ENCODE measurements at regions not wholly inside any gene's neighbourhood (a gene's known extent, or its start where the extent isn't known, plus 50 kb on each side); places are given as distances from the start of the nearest gene placed in this dataset.

GRCh38 chr5:167696558-167697314, 594.7 kb upstream of the WWC1 start (continued):
- no peak for TF ChIP-seq ATF3 (CRISPR knock-in tag; IDR thresholded peaks at IDR 0.05)

- Histone ChIP-seq H3K27me3 (ENCODE audit: control insufficient read depth in 1 of 2, insufficient read depth in 2 of 2, low read length in 2 of 2) (no peaks in the 10 kb centered on the region), H3K79me2 (ENCODE audit: insufficient read depth, low read length) (no peaks in the 10 kb centered on the region), H3K27ac (ENCODE audit: extremely low read length, insufficient read depth, low read length) (no peak overlapping the region), H3K9me3 (ENCODE audit: low read length) (no peaks in the 10 kb centered on the region), H2AFZ (ENCODE audit: low read length) (no peak overlapping the region), H3K4me2 (ENCODE audit: low read depth, low read length) (no peak overlapping the region), H4K20me1 (ENCODE audit: insufficient read depth, low read length) (no peaks in the 10 kb centered on the region), H3K9ac (ENCODE audit: insufficient read depth, low read depth, low read length) (no peak overlapping the region), H3K36me3 (replicated peaks in 1 of 2; ENCODE audit: control insufficient read depth in 1 of 2, insufficient read depth in 2 of 2, low read length in 2 of 2) (no peaks in the 10 kb centered on the region), H3K4me1 (ENCODE audit: insufficient read depth, low read length) (no peaks in the 10 kb centered on the region), H3K4me3 (replicated peaks in 1 of 3; ENCODE audit: insufficient read depth in 1 of 3, low read depth in 2 of 3, low read length in 3 of 3) (no peak overlapping the region)
- BruUV-seq (replicated peaks) = no TSS peak
- CTCF ChIA-PET (ENCODE audit: low intra/inter-chr PET ratio, low total read pairs) = no interaction called here
- intact Hi-C loops (cut with micrococcal nuclease; ENCODE audit: unreplicated experiment) = no loop called here
- DNase-seq (ENCODE audit: low spot score) (no peak), ATAC-seq (no peak), FAIRE-seq (no peak)
- in situ Hi-C loops (cut with HindIII; ENCODE audit: extremely low pct_ligation_motif_present, low pct_unique_long_range_greater_than_20kb) = no loop called here
- no peak for TF ChIP-seq TMF1 (CRISPR knock-in tag; IDR thresholded peaks at IDR 0.05; ENCODE audit: low read depth)
- no peak for TF ChIP-seq ZNF362 (CRISPR knock-in tag; IDR thresholded peaks at IDR 0.05; ENCODE audit: borderline replicate concordance)
- no peak for TF ChIP-seq ZNF678 (CRISPR knock-in tag; IDR thresholded peaks at IDR 0.05)
- TF ChIP-seq ZBTB43 (CRISPR knock-in tag; conservative IDR thresholded peaks at IDR 0.05) = no peak
- TF ChIP-seq GPN1 (CRISPR knock-in tag; IDR thresholded peaks at IDR 0.05; ENCODE audit: borderline replicate concordance) = no peak
- no peak for TF ChIP-seq CHD2 (IDR thresholded peaks at IDR 0.05; ENCODE audit: low read depth, low read length)
- no peak for TF ChIP-seq ZBTB3 (CRISPR knock-in tag; IDR thresholded peaks at IDR 0.05; ENCODE audit: borderline replicate concordance, low read depth)
- no peak for TF ChIP-seq NFKB2 (CRISPR knock-in tag; IDR thresholded peaks at IDR 0.05; ENCODE audit: borderline replicate concordance)
- TF ChIP-seq IRF9 (CRISPR knock-in tag; IDR thresholded peaks at IDR 0.05; ENCODE audit: borderline replicate concordance) = no peak
- TF ChIP-seq THAP9 (CRISPR knock-in tag; IDR thresholded peaks at IDR 0.05; ENCODE audit: borderline replicate concordance) = no peak
- TF ChIP-seq RFXANK (CRISPR knock-in tag; IDR thresholded peaks at IDR 0.05) = no peak
- TF ChIP-seq SOX13 (IDR thresholded peaks at IDR 0.05) = no peak
- TF ChIP-seq SOX13 (CRISPR knock-in tag; conservative IDR thresholded peaks at IDR 0.05 in 1 of 2, IDR thresholded peaks at IDR 0.05 in 1 of 2) = no peak
- POLR2A ChIA-PET = no interaction called here
- 0% methylated on average over 1 of the region's 1 CpG for WGBS (ENCODE audit: low lambda C conversion rate)
These were observed 592.0 kb upstream of the WWC1 start for GRCh38 chr5:167699432-167699831.
